Fibroblast of skin of left biceps (primary cell): ENCODE measurements at regions not wholly inside any gene's neighbourhood (a gene's known extent, or its start where the extent isn't known, plus 50 kb on each side); places are given as distances from the start of the nearest gene placed in this dataset.
A peak's percentile ranks its signal among the peaks of the same experiment; 100 is the strongest.
"Not testable (repeated sequence)": the region's sequence is repeated elsewhere in the genome, so short reads cannot be mapped to it uniquely, and the experiment has no call there.

Source experiments
- DNase-seq, 2 experiments: peaks; one replicate each; pipeline ENCODE4 v3.0.0-alpha.2; 2013; ENCODE audit warnings: low read depth in 2 of 2

DNA sequence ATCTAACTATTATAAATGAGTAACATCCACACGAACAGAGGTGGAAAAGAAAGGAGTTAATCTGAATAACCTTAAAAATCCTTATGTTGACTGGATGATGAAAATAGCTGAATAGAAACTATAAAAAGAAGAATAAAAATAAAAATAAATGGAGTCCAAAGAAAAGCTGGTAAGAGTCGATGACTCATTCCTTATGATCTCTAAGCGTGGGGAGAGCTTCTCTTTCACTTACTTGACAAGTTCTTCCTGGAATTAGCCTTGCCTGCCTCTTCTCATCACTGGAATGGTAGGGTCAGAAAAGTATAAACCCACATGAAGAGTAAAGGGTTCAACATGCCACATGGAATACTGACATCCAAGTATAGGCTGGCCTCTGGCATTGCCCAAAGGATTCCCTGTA, 477.0 kb upstream of the RGMB start:
- no peak for DNase-seq

DNA sequence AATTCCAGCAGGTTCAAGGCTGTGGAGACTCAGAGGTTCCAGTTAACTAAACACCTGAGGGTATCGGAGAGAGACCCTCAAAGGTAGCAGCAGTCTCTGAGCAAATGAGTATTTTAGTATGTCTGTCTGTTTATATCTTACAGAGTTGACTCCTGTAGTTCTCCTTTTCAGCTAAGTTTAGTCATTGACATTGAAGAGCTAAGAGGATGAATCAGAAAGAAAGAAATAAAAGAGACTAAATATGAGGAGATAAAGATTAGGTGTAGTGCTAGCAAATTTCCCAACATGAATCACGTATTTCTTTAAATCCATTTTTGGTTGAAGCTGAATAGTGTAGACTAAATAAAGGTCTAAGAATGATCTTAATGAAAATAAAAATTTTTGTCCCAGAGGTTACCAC, 474.0 kb upstream of the RGMB start:
- no peak for DNase-seq

DNA sequence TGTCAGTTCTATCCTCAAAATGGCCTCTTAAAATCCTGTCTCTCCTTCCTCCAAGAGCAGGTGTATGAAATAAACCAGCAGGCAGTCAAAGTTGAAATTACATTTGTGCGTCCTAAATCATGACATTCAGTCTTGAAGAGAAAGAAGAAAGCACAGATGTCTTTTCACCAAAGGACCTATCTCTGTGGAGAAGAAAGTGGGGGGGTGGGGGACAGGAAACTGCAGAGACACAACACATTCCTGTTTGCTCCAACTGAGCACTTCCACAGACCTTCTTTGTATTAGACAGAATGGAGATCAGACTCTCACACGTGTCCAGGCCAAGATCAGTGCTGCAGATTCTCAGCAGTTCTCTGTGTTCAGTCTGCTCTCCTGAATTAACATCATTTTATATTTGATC, 471.9 kb upstream of the RGMB start:
- no peak for DNase-seq

DNA sequence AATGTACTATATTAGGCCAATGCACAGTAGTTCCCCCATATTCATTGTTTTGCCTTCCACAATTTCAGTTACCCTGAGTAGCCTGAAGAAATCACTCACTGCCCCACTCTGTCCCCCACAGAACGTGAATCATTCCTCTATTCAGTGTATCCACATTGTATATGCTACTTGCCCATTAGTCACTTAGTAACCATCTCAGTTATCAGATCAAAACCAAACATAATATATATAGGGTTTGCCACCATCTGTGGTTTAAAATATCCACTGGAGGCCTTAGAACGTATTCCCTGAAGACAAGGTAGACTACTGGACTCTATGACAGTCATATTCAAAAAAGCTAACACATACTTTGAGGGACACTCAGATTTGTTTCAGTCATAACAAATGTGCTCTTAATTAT, 465.7 kb upstream of the RGMB start:
- DNase-seq: peak; percentile 34 to 45

DNA sequence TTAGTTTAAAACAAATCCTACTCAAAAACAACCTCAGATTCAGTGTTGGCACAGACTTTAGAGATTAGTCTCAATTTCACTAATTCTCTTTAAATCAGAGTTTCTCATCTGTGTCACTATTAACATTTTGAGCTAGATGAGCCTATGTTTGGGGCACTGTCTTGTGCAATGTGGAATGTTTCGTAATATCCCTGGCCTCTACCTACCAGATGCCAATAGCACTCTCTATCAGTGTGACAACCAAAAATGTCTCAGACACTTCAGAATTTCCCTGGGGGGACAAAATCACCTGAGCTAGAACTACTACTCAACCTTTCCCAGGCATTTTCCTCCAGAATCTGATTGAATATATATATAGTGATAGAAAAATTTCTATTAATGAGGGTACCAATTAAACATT, 465.2 kb upstream of the RGMB start:
- no peak for DNase-seq

DNA sequence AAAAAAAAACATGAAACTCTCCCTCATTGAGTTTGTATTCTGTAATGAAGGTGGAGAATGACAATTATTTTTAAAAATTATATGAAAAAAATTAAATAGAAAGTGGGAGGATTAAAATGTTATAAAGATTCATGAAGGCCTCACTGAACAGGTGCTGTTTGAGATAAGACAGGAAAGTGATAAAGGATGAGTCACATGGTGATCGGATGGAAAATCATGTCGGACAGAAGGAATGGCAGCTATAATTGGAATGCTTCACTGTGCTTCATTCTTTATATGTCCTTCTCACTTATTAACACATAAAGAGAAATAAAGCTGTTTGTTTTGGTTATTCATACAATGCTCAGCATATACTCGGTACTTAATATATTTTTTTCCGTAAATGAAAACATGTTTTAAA, 464.5 kb upstream of the RGMB start:
- no peak for DNase-seq

DNA sequence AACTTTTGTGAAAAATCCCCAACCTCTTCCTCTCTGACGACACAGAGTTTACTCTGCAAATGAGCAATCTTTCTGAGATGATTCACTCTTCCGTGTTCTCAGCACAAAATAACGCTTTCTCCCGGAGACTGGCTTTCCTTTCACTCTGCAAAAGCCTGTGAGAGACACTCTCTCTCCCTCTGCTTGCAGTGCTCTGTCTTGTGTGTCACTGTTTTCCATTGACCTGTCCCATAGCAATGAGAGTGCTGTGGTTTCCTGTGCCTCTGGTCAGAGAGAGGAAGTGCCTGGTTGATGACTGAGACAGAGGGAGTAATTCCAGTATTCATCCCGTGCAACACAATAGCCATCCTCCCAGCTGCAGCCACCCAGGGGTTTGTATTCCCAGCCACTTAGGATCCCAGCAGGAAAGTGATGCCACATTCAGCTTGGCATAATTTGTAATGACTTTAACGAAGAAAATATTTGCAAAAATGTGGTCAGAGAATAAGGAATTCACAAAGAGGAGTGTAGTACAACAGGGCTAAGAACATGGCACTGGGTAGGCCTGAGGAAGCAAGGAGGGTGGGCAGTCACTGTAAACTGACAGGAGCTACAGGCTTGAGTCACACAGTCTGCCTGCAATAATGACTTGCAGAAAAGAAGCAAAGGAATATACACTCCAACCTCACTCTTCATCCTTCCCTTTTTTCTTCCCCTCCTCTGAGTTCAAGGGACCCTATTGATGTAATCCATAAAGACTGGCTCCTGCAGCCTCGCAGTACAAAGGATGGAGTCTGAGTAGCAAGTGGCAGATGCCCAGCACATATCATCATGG, 463.5 kb upstream of the RGMB start:
- peak; percentile 85 to 86 for DNase-seq

DNA sequence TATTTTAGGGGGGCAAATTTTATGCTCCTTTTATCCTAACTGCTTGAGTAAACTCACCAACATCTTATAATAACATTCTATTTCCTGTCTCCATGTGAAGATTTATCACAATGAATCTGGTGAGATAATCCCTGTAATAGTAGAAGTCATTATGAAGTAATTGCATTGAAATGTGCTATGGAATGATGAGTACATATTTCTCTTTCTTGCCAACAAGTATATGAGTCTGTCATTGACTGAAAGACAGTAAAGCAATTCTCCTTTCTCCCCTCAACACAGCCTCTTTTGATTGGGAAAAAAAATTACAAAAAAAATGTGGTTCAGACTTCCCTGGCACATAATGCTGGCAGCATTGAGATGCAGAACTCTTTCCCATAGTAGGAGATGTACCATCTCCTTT, 459.2 kb upstream of the RGMB start:
- DNase-seq: peak; percentile 73 to 80

DNA sequence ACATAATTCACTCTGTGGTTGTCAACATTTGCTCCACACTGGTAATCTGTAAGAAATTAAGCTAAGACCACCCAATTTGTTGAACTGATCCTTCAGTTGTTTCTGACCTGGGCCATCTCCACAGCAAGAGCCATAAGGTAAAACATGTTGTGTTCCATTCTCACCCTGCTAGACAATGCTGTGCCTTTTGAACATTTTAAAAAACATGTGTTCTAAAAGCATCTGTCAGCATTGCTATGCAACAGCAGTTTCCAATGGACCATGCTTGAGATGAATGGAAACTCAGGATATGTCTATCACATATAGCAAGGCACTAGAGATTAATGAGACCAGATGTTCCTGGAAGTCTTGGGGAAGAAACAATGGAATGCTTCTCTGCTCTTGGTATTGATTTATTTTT, 455.1 kb upstream of the RGMB start:
- peak; percentile 57 to 64 for DNase-seq

DNA sequence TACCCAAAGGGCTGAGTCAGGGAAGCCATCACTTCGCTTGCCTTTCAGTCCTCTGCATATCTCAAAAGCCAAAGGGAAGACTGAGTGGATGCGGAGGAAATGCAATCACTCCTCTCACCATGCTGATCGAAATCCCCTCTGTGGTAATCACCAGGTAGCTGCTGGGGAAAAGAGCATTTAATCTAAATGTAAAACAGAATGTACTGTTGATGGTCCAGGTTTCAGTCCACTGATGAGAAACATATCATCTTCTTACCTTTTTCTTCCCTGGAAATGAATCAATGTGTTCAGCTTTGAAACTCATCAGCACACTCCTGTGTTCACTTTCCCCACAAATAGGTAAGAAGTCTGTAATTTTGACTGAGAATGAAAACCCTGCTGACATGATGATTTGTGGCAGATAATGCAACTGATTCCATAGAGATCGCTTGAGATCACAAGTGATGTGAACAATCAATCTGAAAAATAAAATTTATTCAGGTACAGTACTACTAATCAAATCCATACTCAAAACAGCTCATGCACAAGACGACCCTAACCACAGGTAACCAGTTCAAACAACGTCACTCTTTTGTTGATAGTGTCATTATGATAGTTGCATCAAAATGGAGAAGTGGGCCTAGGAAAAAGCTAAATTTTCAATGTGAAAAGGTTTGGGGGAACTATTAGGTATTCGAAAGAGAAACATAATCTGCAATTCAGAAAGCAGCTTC, 454.0 kb upstream of the RGMB start:
- DNase-seq: no peak

DNA sequence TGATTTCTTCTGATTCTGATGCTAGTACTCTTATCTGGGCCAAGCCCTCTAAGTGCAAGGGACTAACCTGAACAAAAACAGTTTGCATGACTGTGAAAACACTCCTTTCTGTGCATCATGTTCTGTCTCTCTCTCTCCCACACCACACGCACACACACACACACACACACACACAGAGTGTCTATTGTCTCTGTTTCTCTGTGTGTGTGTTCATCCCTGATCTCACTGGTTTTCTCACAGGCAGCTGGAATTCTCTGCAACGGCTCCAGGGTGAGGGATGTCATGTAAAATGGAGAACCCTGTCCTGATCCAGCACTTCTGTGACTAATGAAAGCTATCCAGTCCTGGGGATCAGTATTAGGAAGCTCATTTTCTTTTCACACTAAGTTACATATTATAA, 453.1 kb upstream of the RGMB start:
- no peak for DNase-seq

DNA sequence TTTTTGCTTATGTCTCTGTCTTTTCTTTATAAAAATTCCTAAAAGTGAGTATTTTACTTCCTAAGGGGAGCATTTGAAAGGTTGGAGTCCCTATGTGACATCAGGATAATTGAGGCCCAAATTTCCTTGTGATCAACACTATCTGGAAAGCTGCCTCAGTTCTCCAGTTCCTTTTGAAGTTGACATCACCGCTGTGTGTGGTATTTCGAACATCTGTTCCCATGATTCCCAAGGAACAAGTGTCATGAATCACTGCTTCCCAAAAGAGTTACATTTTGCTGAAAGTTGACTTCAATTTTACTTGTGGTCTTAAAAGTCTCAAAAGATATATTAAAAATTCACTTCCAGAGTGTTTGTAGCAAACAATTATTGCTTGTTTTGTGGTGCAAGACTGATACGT, 452.1 kb upstream of the RGMB start:
- no peak for DNase-seq

DNA sequence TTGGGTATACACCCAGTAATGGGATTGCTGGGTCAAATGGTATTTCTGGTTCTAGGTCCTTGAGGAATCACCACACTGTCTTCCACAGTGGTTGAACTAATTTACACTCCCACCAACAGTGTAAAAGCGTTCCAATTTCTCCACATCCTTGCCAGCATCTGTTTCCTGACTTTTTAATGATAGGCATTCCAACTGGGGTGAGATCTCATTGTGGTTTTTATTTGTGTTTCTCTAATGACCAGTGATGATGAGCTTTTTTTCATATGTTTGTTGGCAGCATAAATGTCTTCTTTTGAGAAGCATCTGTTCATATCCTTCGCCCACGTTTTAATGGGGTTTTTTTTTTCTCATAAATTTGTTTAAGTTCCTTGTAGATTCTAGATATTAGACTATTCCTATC, 448.3 kb upstream of the RGMB start:
- not testable (repeated sequence) for DNase-seq

DNA sequence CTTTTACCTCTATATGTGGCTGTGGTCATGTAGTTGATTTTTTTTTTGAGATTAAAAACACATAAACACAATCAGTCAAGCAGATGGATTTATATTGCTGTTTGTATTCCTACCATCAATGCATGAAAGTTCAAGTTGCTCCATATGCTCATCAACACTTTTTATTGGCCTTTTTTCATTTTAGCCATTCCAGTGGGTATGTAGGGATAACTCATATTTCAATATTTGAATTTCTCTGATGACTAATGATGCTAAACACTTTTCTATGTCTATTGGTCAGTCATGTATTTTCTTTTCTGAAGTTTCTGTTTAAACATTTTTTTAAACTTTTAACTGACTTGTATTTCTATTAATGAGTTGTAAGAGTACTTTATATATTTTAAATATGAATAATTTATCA, 445.4 kb upstream of the RGMB start:
- DNase-seq: no peak

DNA sequence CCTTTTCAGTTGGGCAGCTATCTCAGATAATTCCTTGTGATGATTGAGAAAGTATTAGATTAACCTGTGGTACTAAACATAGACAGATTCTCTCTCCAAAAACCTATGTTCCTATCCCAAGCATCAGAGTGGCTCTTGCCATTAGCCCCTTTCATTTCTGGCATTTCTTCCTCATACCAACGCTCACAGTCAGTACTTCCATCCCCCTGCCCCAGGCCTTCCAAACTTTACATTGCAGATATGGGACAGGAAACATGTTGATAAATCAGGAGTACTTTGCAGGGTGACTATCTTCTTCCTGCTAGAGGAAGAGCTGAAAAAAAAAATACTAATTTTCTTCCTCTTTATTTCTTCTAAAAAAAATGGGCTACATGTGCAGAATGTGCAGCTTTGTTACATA, 442.6 kb upstream of the RGMB start:
- DNase-seq: no peak

DNA sequence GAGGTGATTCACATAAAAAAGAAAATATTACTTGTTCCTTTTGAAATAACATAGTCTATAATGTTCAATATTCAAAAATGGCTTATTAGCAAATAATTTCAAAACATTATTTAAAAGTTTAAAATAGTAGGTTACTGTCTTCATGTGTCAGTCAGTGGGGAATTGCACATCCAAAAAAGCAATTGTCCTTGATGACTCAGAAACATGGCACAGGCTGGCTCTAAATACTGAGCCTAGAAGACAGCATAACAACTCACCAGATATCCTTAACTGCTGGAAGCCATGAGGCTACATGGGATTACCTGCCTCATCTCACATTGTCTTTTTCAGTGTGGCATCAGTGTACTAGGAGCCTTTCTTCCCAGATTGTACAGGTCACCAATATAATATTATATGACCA, 439.5 kb upstream of the RGMB start:
- no peak for DNase-seq

DNA sequence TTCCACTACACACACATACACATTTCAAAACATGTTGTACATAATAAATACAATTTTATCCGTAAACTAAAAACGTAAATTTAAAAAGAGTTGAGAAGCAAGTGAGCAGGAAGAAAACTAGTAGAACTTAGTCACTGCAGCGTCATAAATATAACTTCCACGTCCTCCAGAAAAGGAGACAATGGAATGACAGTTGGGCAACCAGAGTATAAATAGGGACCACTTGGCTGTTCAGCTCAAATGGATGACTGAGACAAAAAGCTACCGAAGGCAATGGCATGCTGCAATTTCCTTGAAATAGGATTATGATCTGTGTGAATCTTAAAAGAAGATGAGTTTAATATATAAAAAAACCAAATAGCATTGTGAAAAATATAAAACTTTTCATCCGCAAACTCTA, 438.5 kb upstream of the RGMB start:
- DNase-seq: no peak

DNA sequence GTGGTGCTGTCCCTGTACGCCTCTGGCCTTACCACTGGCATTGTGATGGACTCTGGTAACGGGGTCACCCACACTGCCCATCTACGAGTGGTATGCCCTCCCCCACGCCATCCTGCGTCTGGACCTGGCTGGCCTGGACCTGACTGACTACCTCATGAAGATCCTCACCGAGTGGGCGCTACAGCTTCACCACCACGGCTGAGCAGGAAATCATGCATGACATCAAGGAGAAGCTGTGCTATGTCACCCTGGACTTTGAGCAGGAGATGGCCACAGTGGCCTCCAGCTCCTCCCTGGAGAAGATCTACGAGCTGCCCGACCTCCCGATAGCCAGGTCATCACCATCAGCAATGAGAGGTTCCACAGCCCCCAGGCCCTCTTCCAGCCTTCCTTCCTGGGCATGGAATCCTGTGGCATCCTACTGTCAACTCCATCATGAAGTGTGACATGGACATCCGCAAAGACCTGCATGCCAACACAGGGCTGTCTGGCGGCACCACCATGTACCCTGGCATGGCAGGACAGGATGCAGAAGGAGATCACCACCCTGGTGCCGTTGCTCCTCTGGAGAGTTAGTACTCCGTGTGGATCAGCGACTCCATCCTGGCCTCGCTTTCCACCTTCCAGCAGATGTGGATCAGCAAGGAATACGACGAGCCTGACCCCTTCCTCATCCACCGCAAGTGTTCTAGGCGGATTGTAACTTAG, 434.2 kb upstream of the RGMB start:
- DNase-seq: no peak

DNA sequence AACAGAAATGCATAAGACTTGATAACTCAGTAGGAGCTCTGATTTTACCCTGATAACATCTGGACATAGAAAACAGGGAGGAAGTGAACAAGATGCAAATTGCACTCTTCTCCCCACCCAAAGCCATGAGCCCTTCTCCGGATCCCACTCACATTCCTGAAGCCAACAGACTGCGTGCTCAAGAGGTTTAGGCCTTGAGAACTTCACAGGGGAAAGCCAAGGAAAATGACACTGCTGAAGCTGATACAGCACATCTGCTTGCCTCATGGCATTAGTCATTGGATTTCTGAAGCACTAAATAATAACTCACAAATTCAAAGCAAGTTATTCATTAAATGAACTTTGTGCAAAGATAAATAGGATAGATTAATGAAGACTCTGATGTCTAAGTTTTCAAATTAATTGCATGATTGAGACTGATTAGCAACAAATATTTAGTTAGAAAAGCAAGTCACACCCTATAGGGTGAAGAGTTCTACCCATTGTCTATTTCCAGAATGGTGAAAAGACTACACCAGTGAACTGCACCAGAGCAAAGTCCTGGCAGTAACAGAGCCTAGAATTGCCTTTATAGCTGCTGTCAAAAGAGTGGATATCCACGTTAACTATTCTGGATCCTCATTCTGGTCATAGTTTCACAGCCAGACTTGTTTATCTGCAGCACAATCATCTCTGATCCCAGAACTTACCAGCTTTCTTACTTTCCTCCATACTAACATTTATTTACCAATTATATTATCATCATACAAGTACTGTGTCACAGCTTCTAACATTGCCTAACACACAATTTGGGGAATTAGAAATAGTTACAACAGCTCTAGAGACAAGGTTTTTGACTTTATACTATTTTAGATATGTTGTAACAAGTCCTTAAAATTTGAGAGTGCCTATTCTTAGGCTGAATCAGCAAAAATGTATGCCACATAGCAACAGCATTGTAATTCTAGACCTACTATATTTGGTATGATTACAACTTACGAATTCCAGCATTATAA, 432.1 kb upstream of the RGMB start:
- peak; percentile 93 to 95 for DNase-seq

DNA sequence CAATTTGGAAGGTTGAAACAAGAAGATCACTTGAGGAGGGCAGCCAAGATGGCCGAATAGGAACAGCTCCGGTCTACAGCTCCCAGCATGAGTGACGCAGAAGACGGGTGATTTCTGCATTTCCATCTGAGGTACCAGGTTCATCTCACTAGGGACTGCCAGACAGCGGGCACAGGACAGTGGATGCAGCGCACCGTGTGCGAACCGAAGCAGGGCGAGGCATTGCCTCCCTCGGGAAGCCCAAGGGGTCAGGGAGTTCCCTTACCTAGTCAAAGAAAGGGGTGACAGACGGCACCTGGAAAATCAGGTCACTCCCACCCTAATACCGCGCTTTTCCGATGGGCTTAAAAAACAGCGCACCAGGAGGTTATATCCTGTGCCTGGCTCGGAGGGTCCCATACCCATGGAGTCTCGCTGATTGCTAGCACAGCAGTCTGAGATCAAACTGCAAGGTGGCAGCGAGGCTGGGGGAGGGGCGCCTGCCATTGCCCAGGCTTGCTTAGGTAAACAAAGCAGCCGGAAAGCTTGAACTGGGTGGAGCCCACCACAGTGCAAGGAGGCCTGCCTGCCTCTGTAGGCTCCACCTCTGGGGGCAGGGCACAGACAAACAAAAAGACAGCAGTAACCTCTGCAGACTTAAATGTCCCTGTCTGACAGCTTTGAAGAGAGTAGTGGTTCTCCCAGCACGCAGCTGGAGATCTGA, 430.4 kb upstream of the RGMB start:
- not testable (repeated sequence) for DNase-seq
